HG03432 (cell line): ENCODE measurements at regions not wholly inside any gene's neighbourhood (a gene's known extent, or its start where the extent isn't known, plus 50 kb on each side); places are given as distances from the start of the nearest gene placed in this dataset.

Source experiments
- ATAC-seq: cut with Tn5 transposase; IDR thresholded peaks from one replicate; pipeline ENCODE4 v1.9.1; 2021; ENCODE audit warnings: mild to moderate bottlenecking, moderate library complexity; ENCODE audit not compliant: unreplicated experiment

- ATAC-seq: no peak
Observed at GRCh38 chr10:3229815-3230214, 57.2 kb upstream of the PITRM1 start.

- ATAC-seq: no peak
Observed at GRCh38 chr10:3228629-3228945, 56.0 kb upstream of the PITRM1 start.

- peak; percentile 14 for ATAC-seq
Observed at GRCh38 chr10:3226960-3227744, 54.6 kb upstream of the PITRM1 start.

- no peak for ATAC-seq
Observed at GRCh38 chr10:3225561-3225960, 53.0 kb upstream of the PITRM1 start.

DNA sequence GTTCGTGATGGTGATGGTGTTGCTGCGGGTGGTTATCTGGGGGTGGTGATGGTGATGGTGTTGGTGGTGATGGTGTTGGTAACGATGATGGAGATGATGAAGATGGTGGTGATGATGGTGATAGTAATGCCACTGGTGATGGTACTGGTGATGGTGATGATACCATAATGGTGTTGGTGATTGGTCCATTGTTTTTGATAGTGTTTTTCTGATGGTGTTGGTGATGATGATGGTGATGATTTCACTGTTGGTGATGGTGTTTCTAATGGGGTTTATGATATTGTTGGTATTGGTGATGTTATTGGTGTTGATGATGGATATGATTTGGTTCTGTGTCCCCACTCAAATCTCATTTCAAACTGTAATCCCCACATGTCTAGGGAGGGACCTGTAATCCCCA lies 51.7 kb upstream of the PITRM1 start:
- no peak for ATAC-seq

GRCh38 chr10:3222626-3223025 lies 50.0 kb upstream of the PITRM1 start:
- no peak for ATAC-seq
